ENCODE measurements at regions not wholly inside any gene's neighbourhood (a gene's known extent, or its start where the extent isn't known, plus 50 kb on each side); places are given as distances from the start of the nearest gene placed in this dataset.
"Not testable (repeated sequence)": the region's sequence is repeated elsewhere in the genome, so short reads cannot be mapped to it uniquely, and the experiment has no call there.

DNA sequence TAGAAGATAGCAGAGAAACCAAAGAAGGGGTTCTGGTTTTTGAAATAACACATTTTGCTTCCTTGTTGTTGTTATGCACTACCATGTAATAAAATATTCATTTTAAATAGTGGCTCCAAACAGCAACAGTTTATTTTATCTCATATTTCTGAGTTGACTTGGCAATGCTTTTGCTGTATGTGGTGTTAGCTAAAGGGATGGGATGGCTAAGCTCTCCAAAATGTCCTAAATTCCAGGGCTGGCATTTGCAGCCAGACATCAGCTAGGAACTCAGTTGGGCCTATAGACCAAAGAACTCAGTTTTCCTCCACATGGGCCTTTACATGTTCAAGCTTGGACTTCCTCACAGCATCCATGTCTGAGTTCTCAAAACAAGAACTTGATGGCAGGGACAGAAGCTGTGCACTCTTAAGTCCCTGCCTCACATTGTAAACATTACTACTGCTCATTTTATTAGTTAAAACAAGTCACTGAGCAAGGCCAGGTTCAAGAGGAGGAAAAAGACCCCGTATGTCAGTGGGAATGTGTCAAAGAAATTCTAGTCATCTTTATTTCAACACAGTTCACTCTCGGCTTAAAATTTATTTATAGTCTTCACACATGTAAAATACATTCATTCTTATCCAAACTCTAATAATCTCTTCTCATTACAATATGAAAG is 819.3 kb upstream of the PCDH20 start:
- DNase-seq (ENCODE audit: low read depth, low spot score), result no peak

DNA sequence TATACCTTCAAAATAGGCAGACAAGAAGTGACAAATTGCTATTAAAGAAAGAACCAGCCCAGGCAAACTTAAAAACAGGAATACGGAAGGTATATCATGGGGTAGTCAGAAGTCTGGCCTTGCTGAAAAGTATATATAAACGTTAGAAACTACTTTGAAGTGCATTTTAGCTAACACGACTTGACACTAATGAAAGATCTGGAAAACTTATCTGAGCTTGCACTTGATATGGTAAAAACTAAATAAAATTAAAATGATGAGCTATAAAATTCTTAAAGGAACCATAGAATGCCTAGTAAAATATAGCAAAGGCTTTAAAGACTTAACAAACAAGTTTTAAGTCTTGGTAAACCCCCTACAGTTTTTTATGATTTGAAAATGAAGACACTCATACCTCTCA is 795.3 kb upstream of the PCDH20 start:
- no peak for DNase-seq (ENCODE audit: low read depth, low spot score)

DNA sequence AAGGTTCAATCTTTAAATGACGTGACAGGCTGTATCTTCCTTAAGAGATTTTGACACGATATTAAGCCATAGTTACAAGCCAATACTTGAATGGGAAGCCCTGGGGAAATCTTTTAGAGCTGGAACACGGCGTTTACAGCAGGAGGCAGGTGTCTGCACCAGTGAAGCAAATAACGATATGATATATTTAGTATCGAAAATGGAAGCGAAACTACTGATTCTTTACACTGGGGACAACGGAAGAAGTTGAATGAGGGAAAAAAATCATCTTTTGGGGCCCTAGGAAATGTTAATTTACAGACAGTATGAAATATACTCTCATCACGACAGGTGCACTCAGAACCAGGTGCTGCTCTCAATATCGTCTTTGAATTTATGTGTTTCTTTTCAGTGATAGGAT is 793.9 kb upstream of the PCDH20 start:
- no peak for DNase-seq (ENCODE audit: low read depth, low spot score)

DNA sequence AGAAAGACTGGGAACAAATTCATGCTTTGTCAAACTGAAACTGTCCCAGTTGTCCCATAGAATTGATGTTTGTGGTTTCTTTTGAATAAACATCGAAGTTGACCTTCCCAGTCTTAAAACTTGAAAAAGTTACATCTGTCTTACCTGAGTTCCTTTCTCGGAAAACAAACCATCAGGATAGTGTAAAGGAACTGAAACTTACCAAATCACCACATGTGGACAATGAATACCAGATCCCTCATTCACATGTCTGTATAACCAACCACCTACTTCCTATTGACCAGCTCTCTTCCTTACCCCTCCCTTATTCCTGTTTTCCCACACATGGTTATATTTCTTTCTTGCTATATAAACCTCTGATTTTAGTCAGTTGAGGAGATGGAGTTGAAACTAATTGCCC is 791.7 kb upstream of the PCDH20 start:
- no peak for DNase-seq (ENCODE audit: low read depth, low spot score)

DNA sequence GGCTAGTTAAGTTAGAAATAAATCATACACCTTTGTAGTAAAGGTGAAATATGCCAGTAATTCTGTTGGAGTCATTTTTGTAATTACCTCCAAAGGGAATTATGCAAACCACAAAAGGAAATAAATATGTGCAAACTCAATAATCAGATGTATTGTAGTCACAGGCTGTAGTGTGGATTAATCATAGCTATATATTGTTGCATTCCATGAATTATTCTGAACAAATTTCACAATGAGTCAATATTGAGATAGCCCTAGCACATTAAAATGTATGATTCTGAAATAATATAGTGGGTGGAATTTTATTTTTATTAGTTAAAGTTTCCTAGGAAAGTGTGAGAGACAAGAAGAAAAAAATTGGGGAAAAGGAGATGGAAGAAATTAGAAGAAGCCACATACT is 790.5 kb upstream of the PCDH20 start:
- DNase-seq (ENCODE audit: low read depth, low spot score), result no peak

DNA sequence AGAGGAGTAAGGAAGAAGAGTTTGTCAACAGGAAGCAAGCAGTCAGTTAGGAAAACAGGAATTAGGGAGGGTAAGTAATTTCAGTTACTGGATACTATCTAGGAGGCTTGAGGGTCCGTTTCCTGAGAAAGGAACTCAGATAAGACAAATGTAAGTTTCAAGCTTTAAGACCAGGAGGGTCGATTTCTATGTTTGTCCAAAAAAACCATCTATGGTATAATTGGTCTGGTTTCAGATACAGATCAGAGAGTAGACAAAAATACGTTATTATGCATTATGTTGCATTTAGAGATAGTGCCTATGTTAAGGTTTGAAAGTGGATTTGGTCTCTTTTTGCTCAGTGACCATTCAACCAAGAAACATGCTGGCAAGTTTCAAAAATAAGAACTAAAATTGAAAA is 789.6 kb upstream of the PCDH20 start:
- DNase-seq (ENCODE audit: low read depth, low spot score), result no peak

DNA sequence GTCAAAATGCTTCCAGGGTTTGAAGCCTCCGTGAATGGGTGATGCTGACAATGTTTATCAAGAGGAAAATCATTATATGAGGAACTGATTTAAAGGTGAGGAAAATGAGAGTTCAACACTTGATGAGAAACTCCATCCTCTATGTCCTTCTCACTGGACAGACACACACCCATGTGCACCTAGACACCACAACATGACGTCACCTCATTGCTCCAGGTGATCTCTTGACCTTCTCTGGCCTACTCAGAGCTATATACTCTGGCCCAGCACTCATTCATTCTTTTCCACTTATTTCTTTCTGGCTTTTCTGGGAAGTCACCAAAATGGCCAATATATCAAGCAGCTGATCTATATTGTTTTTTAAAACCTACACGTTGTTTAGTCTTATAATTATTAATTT is 778.7 kb upstream of the PCDH20 start:
- DNase-seq (ENCODE audit: low read depth, low spot score), result no peak

DNA sequence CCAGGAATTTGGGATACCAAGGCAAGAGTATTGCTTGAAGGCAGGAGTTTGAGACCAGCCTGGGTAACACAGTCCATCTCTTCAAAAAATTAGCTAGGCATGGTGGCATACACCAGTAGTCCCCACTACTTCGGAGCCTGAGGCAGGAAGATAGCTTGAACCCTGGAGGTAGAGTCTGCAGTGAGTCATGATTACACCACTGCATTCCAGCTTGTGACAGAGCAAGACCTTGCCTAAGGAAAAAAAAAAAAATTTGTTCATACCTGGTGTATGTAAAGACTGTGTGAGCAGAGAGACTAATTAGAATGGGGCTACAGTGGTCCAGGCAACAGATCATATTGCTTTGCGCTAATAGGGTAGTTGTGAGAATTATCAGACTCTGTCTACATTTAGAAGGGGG is 778.3 kb upstream of the PCDH20 start:
- no peak for DNase-seq (ENCODE audit: low read depth, low spot score)

DNA sequence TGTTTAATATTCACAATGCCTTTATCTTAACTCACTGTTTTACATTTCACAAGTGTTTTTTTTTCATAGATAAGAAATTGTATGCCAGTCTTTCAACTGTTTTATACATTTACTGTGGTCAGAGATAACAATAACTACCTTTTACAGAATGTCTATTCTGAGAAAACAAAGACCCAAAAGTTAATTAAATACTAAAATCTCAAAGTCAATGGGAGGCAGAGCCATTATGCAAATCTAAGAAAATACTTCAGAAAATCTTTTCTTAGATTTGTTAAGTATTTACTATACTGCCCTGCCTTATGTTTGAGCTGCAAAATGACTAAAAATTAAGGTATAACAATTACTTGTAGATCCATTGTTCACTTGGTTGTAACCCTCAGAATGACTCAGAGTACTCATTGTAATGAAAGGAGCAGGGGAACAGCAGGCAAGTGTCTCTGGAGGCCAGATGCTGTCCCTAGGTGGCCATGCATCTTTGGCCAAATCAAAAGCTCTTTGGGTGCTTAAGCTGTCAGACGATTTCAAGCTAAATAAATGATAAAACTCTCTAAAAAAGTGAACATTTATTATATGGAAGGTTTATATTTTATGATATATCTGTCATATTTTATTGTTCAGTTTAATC is 770.1 kb upstream of the PCDH20 start:
- no peak for DNase-seq (ENCODE audit: low read depth, low spot score)

DNA sequence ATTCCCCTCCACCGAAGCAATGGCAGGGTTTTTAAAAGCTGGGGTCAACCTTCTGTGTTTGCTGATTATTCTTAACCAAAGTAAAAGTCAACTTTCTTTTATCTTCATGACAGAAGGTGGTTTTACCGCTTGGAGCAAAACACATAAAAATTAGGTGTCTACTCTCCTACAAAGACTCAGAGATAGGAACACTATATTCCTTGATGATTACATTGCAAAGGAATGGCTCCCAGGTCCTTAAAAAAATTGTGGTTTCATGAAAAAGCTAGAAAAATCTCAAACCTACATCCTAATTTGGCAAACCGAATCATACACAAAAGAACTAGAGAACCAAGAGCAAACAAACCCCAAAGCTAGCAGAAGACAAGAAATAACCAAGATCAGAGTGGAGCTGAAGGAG is 760.4 kb upstream of the PCDH20 start:
- DNase-seq (ENCODE audit: low read depth, low spot score), result no peak

DNA sequence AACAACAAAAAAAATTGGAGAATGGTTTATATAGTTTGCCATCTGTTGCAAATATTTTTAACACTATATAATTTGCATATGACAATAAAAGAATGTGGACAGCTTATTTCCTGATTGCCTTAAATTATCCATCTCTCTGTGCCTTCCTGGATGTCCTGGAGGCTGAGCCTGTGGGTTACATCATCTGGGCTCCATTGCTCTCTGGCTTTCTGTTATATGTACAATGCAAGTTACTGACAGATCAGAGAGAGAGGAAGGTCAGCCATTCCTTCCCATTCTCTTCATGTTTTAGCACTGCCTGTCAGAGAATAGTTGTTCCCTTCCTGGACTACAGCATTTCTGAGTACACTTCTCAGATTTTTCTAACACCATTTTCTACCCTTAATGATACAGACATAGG is 758.3 kb upstream of the PCDH20 start:
- no peak for DNase-seq (ENCODE audit: low read depth, low spot score)

DNA sequence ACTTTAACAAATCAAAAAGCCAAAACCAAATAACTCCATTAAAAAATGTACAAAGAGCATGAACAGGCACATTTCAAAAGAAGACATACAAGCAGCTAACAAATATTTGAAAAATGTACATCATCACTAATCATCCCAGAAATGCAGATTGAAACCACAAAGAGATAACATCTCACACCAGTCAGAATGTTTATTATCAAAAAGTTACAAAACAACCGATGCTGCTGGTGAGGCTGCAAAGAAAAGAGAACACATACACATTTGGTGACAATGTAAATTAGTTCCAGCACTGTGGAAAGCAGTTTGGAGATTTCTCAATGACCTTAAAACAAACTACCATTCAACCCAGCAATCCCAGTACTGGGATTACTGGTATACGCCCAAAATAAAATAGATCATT is 756.0 kb upstream of the PCDH20 start:
- DNase-seq (ENCODE audit: low read depth, low spot score), result no peak

DNA sequence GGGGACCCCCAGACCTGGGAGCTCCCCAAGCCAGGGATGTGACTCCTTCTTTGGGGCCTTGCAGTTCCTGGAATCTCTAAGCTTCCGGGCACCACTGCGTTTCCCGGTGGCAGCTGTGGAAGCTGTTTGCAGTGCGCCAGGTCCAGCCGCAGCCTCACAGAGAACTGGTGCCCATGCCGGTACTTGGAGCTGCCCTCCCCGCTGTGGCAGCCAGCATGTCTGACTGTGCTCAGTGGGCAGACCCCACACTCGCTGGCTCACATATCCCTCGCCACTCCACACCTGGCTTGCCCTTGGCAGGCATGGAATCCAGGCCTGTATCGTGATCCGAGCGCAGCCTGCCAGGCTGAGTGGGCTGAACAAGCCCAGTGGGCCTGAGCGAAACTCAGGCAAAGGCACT is 753.2 kb upstream of the PCDH20 start:
- DNase-seq (ENCODE audit: low read depth, low spot score), result no peak

DNA sequence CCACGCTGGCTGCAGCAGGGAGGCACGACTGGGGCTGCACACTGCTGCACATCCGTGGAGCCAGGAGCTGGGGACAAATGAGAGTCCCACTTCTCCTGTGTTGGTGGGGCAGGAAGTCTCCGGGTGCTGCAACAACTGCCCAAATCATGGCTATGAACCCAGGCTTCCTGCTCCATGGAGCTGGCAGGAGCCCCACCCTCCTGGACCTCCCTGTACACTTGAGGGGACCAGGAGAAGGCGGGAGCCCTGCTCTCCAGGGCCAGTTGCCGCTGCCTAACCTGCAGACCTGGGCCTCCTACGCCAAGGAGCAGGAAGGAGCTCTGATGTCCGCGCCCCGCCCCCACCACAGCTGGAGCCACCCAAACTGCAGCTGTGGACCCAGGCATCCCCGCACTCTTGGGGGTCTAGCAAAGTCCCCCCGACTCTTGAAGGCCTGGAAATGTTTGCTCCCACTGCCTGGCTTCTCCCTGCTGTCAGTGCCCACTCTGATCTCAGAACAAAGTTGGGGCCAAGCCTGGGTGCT is 752.1 kb upstream of the PCDH20 start:
- no peak for DNase-seq (ENCODE audit: low read depth, low spot score)

DNA sequence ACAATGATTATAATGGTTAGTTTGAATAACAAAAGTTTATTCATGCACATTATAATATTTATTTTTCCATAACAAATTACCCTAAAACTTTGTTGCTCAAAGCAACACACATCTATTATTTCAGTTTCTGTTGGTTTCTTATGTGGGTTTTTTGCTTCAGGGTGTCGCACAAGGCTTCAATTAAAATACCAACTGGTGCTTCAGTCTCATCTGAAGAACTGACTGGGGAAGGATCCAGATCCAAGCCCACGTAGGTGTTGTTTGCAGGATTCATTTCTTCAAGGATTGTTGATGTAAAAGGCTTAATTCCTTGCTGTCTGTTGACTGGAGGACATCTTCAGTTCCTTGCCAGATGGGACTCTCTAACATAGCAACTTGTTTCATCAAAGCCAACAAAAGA is 747.2 kb upstream of the PCDH20 start:
- DNase-seq (ENCODE audit: low read depth, low spot score), result no peak

DNA sequence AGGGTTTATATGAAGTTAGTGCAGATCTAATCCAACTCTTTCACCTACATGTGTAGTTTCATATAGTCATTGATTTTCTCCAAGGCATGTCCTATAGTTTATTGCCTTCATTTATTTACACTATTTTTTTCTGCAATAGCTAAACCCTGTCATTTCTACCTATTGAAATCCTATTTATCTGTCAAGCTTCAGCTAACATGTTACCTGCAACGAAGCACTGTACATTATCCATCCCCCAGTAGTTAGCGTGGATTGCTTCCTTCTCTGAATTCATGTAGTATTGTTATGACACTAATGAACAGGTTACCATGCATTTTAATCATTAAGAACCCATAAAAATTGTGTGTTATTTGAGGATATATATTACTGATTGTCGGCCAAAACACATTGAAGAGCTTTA is 742.9 kb upstream of the PCDH20 start:
- no peak for DNase-seq (ENCODE audit: low read depth, low spot score)

DNA sequence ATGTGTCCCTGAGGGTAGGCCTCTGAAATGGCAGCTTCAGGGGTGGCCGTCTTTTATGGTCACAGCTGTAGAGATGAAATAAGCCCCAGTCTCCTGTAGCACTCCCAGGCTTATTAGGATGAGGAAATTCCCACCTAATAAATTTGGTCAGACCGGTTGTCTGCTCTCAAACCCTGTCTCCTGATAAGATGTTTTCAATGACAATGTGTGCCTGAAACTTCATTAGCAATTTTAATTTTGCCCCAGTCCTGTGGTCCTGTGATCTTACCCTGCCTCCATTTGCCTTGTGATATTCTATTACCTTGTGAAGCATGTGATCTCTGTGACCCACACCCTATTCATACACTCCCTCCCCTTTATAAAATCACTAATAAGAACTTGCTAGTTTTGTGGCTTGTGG is 736.1 kb upstream of the PCDH20 start:
- not testable (repeated sequence) for DNase-seq (ENCODE audit: low read depth, low spot score)

DNA sequence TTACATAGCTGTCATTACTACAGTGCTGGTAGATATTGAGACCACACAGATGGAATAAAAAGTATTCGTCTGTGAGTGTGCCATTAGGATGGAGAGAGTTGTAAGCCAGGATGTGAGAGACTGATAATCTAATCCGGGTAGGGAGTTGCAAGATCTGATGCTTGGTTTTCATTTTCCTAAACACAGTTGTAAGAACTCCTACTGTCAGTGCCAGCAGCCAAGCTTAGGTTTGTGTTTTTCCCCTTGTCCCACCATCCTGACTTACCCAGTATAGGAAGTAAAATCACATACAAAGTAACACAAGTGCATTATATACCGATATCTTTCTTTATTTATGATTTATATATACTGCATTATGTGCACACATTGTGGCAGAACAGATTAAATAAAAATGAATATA is 726.4 kb upstream of the PCDH20 start:
- no peak for DNase-seq (ENCODE audit: low read depth, low spot score)

DNA sequence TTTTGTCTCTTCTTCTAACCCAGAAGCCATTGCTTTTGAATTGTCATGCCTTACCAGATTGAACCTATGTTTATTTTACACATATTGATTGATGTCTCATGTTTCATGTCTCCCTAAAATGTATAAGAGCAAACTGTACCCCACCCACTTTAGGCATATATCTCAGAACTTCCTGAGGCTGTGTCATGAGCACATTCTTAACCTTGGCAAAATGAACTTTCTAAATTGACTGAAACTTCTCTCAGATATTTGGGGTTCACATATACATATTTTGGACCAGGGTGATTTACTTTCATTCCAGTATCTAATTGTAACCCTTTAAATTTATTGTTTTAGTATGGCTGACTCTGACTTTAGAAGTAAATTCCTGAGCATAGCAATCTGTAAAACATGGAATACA is 723.9 kb upstream of the PCDH20 start:
- DNase-seq (ENCODE audit: low read depth, low spot score), result no peak

DNA sequence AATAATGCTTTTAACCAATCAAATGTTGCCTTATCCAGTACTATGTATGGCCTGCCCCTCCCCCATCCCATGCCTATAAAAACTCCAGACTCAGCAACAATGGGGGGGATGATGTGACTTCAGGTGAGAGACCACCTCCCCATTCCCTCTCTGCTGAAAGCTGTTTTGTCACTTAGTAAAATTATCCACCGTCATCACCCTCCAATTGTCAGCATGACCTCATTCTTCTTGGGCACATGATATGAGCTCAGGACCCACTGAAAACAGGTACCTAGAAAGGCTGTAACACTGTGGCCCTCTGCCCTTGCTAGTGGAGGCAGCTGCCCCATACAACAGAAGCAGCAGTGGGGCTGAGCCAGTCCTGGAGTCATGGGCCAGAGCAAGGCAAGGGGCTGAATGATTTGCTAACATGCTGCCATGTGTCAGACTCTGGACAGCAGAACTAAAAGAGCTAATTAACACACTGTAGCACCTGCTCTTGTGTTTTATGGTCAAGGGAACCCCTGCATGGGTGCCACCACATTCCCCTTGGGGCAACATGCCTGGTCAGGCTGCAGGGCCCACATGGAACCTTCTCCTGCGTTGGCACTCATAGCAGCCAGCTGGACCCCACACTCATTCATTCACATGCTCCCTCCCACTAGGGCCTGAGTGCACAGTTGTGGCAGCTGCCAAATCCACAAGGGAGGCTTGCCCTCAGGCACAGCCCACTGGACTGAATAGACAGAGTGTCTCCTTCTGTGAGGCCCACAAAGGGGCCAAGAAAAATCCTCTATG is 722.2 kb upstream of the PCDH20 start:
- no peak for DNase-seq (ENCODE audit: low read depth, low spot score)

DNA sequence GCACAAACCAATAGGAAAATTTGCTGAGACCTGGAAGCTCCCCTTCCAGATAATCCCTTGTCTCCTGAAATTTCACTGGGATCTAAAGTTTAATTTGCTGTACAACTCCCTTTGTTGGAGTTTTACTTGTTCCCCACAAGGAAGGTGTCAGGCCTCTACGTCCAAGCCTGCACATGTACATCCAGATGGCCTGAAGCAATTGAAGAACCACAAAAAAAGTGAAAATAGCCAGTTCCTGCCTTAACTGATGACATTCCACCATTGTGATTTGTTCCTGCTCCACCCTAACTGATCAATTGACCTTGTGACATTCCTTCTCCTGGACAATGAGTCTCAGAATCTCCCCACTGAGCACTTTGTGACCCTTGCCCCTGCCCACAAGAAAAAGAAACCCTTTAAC is 716.0 kb upstream of the PCDH20 start:
- DNase-seq (ENCODE audit: low read depth, low spot score), result no peak

DNA sequence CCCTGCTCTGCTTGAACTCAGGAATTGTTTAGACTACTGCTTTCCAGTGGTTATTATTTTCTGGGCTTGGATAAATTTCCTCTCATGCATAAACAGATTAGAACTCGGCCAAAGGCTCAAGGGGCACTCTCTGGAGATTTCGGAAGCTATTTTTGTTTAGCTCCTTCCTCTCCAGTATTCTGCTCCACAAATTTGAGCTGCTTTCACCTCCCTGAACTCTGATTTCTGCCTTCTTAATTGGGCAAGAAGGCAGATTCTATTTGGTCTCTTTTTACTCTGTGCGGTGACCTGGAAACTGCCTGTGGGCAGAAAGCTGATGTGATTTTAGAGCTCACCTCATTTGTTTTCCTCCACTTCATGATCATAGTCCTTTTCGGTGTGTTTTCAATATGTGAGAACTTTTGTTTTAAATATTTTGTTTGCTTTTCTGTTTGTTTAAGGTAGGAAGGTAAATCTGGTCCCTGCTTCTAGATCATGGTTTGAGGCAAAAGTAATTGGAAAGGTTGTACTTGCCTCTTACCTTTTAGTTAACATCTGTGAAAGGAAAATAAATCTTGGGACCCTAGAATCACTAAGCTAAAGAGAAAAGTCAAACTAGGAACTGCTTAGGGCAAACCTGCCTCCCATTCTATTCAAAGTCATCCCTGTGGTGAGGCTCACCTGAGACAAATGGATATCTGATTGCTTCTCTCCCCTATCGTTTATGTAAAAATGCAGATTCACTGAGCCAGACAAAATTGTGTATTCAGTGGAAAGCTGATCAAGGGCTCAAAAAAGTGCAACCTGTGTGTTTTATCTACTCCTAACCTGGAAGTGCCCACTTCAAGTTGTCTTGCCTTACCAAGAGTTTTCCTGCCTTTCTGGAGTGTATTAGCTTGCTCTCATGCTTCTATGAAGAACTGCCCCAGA is 714.7 kb upstream of the PCDH20 start:
- no peak for DNase-seq (ENCODE audit: low read depth, low spot score)

All from brain pericyte (primary cell).